NCI-H1436 (cell line): ENCODE measurements at regions not wholly inside any gene's neighbourhood (a gene's known extent, or its start where the extent isn't known, plus 50 kb on each side); places are given as distances from the start of the nearest gene placed in this dataset.
"Not testable (repeated sequence)": the region's sequence is repeated elsewhere in the genome, so short reads cannot be mapped to it uniquely, and the experiment has no call there.

Experiments
- DNase-seq: peaks from one replicate; lab custom pipeline; 2025; lab: John Stamatoyannopoulos, UW

GRCh38 chr2:3899536-3900155, 196.3 kb downstream of the DCDC2C start:
- DNase-seq: no peak

DNA sequence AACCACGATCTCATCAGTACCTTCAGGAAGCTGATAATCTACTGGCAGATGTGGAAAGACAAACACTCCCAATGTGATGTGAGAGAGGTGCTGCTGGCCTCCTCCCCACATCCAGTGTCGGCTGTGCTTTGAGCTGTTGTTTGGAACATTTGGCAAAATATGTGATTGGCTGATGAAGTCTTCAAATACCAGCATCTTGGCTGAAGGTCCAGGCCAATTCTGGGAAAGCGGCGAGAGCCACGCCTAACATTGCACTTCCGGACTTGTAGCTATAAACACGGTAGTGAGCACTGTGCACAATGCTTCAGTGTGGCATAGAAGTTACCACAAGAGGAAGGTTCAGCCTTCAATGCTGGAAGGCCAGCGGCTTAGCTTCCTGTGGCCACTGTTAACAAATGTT, 198.8 kb downstream of the DCDC2C start:
- DNase-seq: no peak

DNA sequence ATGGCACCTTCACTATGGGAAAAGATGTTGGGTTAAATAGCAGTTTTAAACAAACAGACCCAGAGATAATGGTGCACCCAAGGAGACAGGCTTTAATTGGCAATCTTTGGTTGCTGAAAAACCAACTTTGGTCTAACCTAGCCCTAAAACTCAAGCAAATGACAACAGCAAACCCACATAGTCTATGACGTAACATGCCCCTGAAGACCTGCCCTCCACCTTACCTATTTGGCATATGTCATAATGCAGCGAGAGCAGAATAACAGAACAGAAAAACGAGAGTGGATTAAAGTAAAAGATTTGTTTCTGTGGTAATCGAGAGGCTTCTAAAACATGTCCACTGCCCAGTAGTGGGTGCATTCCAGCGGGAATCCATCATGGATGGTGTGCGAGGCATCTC, 200.7 kb downstream of the DCDC2C start:
- DNase-seq: no peak

GRCh38 chr2:3908498-3908897, 205.1 kb downstream of the DCDC2C start:
- DNase-seq: not testable (repeated sequence)

- no peak for DNase-seq
Measured at GRCh38 chr2:3911882-3912455, 208.6 kb downstream of the DCDC2C start.

- DNase-seq: no peak
Measured at GRCh38 chr2:3913166-3913565, 209.8 kb downstream of the DCDC2C start.

DNA sequence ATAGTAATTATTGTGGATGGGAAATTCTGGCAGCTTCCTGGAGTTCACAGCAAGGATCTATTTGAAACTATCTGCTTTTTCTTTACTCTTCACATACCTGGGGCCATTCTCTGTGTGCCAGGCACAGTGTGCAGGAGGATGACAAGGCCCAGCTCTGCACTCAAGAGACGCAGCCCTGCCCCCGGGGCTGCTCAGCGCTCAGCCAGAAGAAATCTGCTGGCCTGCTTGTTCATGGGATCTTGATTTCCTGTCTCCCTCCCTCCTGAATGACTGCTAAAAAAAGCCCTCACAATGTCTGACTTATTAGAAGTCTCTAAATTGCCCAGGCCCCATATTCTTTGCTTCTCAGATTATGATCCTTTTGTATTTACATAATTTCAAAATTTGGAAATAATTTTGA, 210.9 kb downstream of the DCDC2C start:
- DNase-seq: no peak

DNA sequence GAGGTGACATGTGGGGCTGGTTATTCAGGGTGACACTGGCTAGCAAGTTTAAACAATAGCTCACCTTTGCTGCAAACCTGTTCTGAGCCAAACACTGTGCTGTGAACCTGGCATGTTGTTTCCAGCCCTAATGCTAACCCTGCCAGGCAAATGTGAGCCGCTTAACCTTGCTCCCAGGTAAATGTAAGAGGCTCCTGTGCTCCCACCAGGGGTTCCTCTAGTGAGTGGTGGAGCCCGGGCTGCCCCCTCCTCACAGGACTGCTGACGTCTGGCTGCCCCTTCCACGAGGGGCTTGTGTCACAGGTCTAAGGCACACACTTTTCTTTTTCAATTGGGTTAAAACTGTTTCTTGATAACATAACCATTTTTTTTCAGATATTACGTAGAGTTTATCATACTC, 223.7 kb downstream of the DCDC2C start:
- DNase-seq: no peak

- DNase-seq: no peak
Measured at GRCh38 chr2:3929374-3929773, 226.0 kb downstream of the DCDC2C start.

DNA sequence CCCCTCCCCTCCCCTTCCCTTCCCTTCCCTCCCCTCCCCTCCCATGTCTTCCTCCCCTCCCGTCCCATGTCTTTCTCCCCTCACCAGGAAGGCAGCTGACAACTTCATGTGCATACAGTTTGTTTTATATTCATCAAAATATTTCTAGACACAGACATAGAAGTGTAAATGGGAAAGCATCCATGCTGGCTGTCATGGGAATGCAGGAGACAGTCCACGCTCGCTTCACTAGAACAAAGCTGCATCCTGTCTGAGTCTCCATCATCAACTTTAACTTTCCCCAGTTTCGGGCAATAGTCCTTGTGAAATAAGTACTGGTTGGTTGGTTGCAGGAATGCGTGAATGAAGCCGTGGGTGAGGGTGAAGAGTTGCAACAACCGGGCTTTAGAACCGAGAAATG, 226.9 kb downstream of the DCDC2C start:
- no peak for DNase-seq

GRCh38 chr2:3940661-3941060, 237.3 kb downstream of the DCDC2C start:
- DNase-seq: no peak

DNA sequence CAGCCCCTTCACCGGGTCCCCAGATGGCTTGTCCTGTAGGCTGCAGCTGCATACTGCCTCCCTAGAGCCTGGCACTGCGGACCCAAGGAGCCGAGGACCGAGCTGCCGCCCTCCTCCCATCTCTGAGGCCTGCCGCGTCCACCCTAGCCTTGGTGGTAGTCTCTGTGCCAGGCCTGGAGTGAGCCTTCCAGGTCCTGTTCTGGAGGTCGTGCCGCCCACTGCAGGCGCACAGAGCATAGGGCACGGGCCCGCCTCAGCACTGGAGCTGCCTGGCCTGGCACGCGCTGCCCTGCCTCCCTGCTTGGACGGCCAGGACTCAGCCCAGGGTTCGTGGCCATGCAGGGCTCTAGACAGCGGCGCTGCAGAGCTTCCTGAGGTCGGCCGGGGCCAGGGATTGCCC, 239.5 kb downstream of the DCDC2C start:
- DNase-seq: no peak

DNA sequence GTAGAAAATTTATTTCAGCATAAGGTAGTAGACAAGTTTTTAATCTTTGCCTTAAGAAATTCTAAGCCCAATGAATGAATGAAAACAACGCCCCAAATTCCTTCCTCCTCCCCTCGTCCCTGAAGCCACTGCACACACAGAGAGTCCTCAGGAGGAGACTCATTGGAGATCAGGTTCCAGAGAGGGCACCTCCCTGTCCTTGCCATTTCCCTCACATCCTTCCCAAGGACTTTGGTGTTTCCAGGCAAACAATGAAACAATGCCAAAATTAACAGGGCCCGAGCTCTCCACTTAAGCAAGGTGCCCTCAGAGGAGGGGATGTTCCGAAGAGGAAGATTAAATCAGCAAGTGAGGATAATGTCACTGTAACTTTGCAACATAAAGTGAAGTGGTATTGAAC, 240.7 kb downstream of the DCDC2C start:
- no peak for DNase-seq

DNA sequence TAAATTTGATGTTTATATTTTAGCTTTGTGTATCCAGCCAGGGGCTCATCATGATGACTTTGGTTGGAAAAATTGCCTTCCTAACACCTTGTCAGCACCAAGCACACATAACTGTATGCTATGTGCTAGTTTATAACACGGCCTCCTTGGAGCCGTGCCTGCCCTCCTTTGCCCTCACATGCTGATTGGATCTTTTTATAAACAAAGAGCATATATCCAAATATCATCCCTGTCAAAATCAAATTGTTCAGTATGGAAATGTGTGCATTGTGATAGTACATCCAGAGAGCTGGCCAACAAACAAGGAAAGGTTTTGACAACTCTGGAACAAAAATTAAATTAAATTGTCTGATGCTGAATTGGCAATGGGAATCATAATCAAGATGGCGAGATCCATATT, 241.5 kb downstream of the DCDC2C start:
- no peak for DNase-seq

GRCh38 chr2:3948191-3948590, 244.8 kb downstream of the DCDC2C start:
- no peak for DNase-seq

DNA sequence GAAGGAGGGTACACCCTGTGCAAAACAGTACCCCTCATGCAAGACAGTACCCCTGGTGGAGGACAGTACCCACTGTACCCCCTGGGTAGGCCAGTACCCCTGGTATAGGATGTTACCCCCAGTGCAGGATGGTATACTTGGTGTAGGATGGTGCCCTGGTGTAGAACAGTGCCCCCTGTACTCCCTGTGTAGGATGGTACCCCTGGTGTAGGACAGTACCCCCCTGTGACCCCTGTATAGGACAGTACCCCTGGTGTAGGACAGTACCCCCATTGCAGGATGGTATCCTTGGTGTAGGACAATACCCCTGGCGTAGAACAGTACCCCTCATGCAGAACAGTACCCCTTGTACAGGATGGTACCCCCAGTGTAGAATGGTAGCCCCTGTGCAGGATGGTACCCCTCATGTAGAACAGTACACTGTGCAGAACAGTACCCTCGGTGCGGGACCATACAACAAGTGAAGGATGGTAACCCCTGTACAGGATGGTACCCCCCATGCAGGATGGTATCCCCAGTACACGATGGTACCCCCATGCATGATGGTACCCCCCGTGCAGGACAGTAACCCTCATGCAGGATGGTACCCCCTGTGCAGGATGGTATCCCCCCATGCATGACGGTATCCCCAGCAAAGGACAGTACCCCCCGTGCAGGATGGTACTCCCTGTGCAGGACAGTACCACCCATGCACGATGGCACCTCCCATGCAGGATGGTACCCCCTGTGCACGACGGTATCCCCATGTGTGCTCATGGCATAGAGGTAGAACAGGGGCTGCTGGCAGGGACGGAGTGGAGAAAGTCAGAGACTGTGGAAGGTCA, 248.0 kb downstream of the DCDC2C start:
- no peak for DNase-seq

DNA sequence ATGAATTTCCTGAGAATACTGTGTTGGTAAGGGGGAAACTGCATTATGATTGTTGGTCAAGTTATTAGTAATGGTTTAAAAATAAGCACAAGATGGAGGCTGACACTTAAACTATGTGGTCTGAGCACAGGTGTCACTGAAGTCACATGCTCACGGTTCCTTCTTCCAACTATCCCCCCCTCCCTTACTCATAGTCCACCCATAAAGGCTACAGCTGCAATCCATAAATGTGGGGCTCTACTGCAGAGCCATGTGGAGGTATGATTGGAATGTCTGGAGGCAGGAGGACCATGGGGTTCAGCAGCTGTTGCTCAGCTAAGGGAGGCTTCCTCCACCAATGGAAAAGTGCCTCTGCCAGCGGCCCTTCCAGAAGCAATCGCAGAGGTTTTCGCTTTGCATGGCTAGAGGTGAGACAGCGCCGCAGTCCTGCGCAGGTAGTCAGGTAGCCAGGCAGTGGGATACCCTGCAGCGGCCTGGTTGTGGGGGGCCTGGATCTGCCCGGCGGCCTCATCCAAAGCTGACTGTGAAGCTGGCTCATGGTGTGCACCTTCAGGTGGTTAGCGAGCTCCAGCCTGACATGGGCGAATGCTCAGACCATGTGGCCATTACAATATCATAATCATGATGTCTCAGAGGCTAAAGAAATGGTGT, 249.6 kb downstream of the DCDC2C start:
- no peak for DNase-seq

DNA sequence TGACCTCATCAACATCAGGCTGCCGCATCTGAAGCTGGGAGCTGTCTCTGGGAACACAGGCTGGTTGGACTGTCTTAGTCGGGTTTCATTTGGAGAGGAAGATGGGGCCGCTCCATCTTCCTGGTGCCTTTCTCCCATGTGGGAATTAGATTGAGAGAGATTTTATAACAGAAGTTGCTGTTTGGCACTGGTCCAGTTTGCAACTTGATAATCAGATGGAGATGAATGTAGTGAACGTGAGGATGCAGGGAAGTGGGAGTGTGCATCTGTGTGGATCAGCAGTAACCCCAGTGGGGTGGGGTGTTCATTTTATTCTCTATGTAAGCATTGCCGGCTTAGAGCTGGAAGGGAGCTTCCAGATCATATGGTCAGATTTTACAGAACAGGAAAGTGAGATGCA, 250.9 kb downstream of the DCDC2C start:
- no peak for DNase-seq

- DNase-seq: no peak
Measured at GRCh38 chr2:3956406-3956805, 253.0 kb downstream of the DCDC2C start.

- DNase-seq: no peak
Measured at GRCh38 chr2:3956892-3957291, 253.5 kb downstream of the DCDC2C start.

GRCh38 chr2:3958465-3958864, 255.1 kb downstream of the DCDC2C start:
- DNase-seq: no peak

DNA sequence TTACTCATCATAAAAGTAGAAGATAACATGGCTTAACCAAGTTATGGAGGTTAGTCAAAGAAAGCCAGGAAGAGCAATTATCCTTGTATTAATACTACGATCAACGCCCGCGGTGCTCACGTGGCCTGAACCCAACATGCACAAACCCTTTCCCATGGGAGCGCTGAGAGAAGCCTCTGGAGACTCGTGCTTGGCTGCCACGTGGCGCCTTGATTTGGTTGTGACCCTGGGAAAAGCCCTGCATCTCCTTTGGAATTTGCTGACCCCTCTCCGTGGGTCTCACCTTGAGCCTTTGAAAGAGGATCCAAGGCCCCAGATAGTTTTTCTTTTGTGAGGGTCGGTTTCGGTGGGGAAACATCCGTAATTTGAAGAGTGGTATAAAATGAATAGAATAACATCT, 255.6 kb downstream of the DCDC2C start:
- DNase-seq: no peak

- DNase-seq: peak; percentile 60
Measured at GRCh38 chr2:3959372-3959771, 256.0 kb downstream of the DCDC2C start.
